ENCODE measurements at regions not wholly inside any gene's neighbourhood (a gene's known extent, or its start where the extent isn't known, plus 50 kb on each side); places are given as distances from the start of the nearest gene placed in this dataset.

DNA sequence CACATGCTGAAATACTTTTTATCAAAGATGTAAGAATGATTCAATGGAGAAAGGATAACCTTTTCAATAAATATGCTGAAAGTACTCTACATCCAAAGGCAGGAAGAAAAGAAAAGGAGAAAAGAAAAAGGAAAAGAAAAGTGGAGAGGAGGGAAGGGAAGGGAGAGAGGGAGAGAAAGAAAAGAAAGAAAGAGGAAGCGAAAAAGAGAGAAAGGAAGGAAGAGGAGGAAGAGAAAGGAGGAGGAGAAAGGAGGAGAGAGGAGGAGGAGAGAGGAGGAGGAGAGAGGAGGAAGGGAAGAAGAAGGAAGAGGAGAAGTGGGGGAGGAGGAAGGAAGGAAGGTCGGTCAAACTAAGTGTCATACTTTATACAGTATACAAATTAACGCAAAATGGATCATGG is 297.4 kb upstream of the HSF2 start:
- no peak overlapping the region for H2AFZ ChIP-seq (ENCODE audit: low read length)
- intact Hi-C loops (cut with micrococcal nuclease) = no loop called here
- no TSS peak for BruUV-seq (replicated peaks)
- H3K27me3 ChIP-seq (ENCODE audit: low read length) = no peaks in the 10 kb centered on the region
- TF ChIP-seq EZH2 (IDR thresholded peaks at IDR 0.05; ENCODE audit: low read length, unreplicated experiment) = no peak
- no peaks in the 10 kb centered on the region for H3K9me2 ChIP-seq (replicated peaks; ENCODE audit: low read length)
- H3K27ac ChIP-seq (ENCODE audit: low read length) = no peak overlapping the region
- no peaks in the 10 kb centered on the region for H3K9me3 ChIP-seq (ENCODE audit: low read length)
- ATAC-seq = no peak
- DNase-seq = no peak
- H4K20me1 ChIP-seq (ENCODE audit: low read length) = no peaks in the 10 kb centered on the region
- no peak overlapping the region for H3K9ac ChIP-seq (ENCODE audit: low read length)
- no peaks in the 10 kb centered on the region for H3F3A ChIP-seq (ENCODE audit: low read length, unreplicated experiment)
- CTCF ChIA-PET = no interaction called here
- no peaks in the 10 kb centered on the region for H3K4me1 ChIP-seq (ENCODE audit: insufficient read depth, low read length)
- H3K4me3 ChIP-seq (ENCODE audit: low read length) = no peak overlapping the region
- POLR2A ChIA-PET (ENCODE audit: unreplicated experiment) = no interaction called here
- no peak overlapping the region for H3K4me2 ChIP-seq (ENCODE audit: low read length)
- H3K79me2 ChIP-seq (ENCODE audit: low read length) = no peaks in the 10 kb centered on the region
- H3K36me3 ChIP-seq (ENCODE audit: low read depth, low read length) = no peaks in the 10 kb centered on the region

DNA sequence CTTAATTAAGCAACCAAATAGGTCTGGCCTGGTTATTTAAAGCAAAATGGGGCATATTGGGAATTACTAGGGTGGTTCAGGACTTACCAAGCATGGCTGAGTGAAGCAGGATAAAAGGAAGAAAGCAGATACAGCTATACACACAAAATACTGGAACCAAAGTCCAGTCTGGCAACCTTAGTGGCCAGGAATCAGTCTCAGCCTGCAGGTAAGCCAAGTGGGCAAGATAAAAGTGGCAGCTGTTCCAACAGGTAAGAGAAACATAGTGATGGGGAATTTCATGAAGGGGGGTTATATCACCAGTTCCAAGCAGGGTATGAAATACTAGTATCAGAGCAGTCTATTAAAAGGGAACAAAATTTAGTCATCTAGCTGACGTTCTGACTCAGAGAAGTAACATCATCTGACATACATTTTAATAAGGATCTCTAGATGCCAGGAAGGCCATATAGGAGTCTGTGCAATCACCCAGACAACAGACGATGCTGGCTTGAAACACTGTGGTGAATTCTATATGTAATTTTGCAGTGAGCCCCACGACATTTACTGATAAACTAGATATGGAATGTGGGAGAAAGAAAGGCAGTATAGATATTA is 292.1 kb upstream of the HSF2 start:
- TF ChIP-seq EZH2 (IDR thresholded peaks at IDR 0.05; ENCODE audit: low read length, unreplicated experiment) (no peak), EZH2phosphoT487 (IDR thresholded peaks at IDR 0.05; ENCODE audit: borderline replicate concordance, low read length) (no peak)
- TF ChIP-seq, protein P1, sequence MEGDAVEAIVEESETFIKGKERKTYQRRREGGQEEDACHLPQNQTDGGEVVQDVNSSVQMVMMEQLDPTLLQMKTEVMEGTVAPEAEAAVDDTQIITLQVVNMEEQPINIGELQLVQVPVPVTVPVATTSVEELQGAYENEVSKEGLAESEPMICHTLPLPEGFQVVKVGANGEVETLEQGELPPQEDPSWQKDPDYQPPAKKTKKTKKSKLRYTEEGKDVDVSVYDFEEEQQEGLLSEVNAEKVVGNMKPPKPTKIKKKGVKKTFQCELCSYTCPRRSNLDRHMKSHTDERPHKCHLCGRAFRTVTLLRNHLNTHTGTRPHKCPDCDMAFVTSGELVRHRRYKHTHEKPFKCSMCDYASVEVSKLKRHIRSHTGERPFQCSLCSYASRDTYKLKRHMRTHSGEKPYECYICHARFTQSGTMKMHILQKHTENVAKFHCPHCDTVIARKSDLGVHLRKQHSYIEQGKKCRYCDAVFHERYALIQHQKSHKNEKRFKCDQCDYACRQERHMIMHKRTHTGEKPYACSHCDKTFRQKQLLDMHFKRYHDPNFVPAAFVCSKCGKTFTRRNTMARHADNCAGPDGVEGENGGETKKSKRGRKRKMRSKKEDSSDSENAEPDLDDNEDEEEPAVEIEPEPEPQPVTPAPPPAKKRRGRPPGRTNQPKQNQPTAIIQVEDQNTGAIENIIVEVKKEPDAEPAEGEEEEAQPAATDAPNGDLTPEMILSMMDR (conservative IDR thresholded peaks at IDR 0.05; ENCODE audit: low read depth, low read length) = no peak
- Histone ChIP-seq H4K20me1 (ENCODE audit: low read length) (no peaks in the 10 kb centered on the region), H3K4me3 (ENCODE audit: low read length) (no peak overlapping the region), H3K9me3 (ENCODE audit: low read length) (no peaks in the 10 kb centered on the region), H3K79me2 (ENCODE audit: low read length) (no peaks in the 10 kb centered on the region), H3K36me3 (ENCODE audit: low read depth, low read length) (no peaks in the 10 kb centered on the region), H3K27ac (ENCODE audit: low read length) (no peak overlapping the region), H3F3A (ENCODE audit: low read length, unreplicated experiment) (no peaks in the 10 kb centered on the region), H3K9me2 (replicated peaks; ENCODE audit: low read length) (no peaks in the 10 kb centered on the region), H3K27me3 (ENCODE audit: low read length) (no peaks in the 10 kb centered on the region), H2AFZ (ENCODE audit: low read length) (no peak overlapping the region), H3K9ac (ENCODE audit: low read length) (no peak overlapping the region), H3K4me1 (ENCODE audit: insufficient read depth, low read length) (no peaks in the 10 kb centered on the region), H3K4me2 (ENCODE audit: low read length) (no peak overlapping the region)
- ATAC-seq (no peak), DNase-seq (no peak)
- intact Hi-C loops (cut with micrococcal nuclease) = no loop called here
- BruUV-seq (replicated peaks) = no TSS peak
- ChIA-PET POLR2A (ENCODE audit: unreplicated experiment) (no interaction called here), CTCF (no interaction called here)

- BruUV-seq (replicated peaks) = no TSS peak
- Histone ChIP-seq H3K9me2 (replicated peaks; ENCODE audit: low read length) (no peaks in the 10 kb centered on the region), H3K4me3 (ENCODE audit: low read length) (no peak overlapping the region), H3K27me3 (ENCODE audit: low read length) (no peaks in the 10 kb centered on the region), H3K9ac (ENCODE audit: low read length) (no peak overlapping the region), H3K27ac (ENCODE audit: low read length) (no peak overlapping the region), H3K36me3 (ENCODE audit: low read depth, low read length) (no peaks in the 10 kb centered on the region), H3F3A (ENCODE audit: low read length, unreplicated experiment) (no peaks in the 10 kb centered on the region), H3K9me3 (ENCODE audit: low read length) (no peaks in the 10 kb centered on the region), H3K79me2 (ENCODE audit: low read length) (no peaks in the 10 kb centered on the region), H3K4me2 (ENCODE audit: low read length) (no peak overlapping the region), H3K4me1 (ENCODE audit: insufficient read depth, low read length) (no peaks in the 10 kb centered on the region), H2AFZ (ENCODE audit: low read length) (no peak overlapping the region), H4K20me1 (ENCODE audit: low read length) (no peaks in the 10 kb centered on the region)
- DNase-seq = no peak
- POLR2A ChIA-PET (ENCODE audit: unreplicated experiment) = no interaction called here
- intact Hi-C loops (cut with micrococcal nuclease) = no loop called here
- ATAC-seq = no peak
- TF ChIP-seq EZH2phosphoT487 (IDR thresholded peaks at IDR 0.05; ENCODE audit: borderline replicate concordance, low read length) (no peak), EZH2 (IDR thresholded peaks at IDR 0.05; ENCODE audit: low read length, unreplicated experiment) (no peak)
- TF ChIP-seq, protein P1 (conservative IDR thresholded peaks at IDR 0.05; ENCODE audit: low read depth, low read length) = no peak
- CTCF ChIA-PET = no interaction called here
These were observed 290.4 kb upstream of the HSF2 start for GRCh38 chr6:122109075-122109474.

Measured in PC-3 (cell line).